IMR-90 (cell line): ENCODE measurements at regions not wholly inside any gene's neighbourhood (a gene's known extent, or its start where the extent isn't known, plus 50 kb on each side); places are given as distances from the start of the nearest gene placed in this dataset.

Experiments
- ATAC-seq: fragments of 200-7000 bp; cut with Tn5 transposase; 2 replicates; pipeline ENCODE4 v1.9.1; 2020; ENCODE audit warnings: low read depth, mild to moderate bottlenecking, moderate library complexity
- BruUV-seq: library from RNA; stranded (reverse); fragments of 400-500 nt; replicated peaks from 2 replicates; lab custom pipeline; 2021; lab: Mats Ljungman, UMichigan
- CTCF ChIA-PET: fragments of 300-600 bp; formaldehyde crosslinking; extraction: SDS; loops from one replicate; lab custom pipeline; 2021; ENCODE audit warnings: antibody characterized with exemption; lab: Yijun Ruan, JAX
- POLR2A ChIA-PET: fragments of 300-600 bp; sonication (Branson Sonifier 250); formaldehyde crosslinking; loops from one replicate; lab custom pipeline; 2022; ENCODE audit warnings: antibody characterized with exemption; ENCODE audit not compliant: unreplicated experiment; lab: Charles Lee
- DNase-seq: peaks from one replicate; pipeline ENCODE4 v3.0.0; 2013
- H2AFZ ChIP-seq: replicated peaks from 2 replicates; pipeline ENCODE3; 2013; ENCODE audit warnings: low read length, mild to moderate bottlenecking; ENCODE audit not compliant: poor library complexity
- H2AK5ac ChIP-seq: 2 replicates; pipeline ENCODE4 v1.6.1; 2013; ENCODE audit warnings: low read depth, low read length, inconsistent platforms
- H2AK9ac ChIP-seq: replicated peaks from 2 replicates; pipeline ENCODE3; 2013; ENCODE audit warnings: mild to moderate bottlenecking, low read depth, low read length, moderate library complexity; ENCODE audit not compliant: poor library complexity
- H2BK120ac ChIP-seq: 2 replicates; pipeline ENCODE4 v1.6.1; 2013; ENCODE audit warnings: low read depth, low read length, inconsistent platforms
- H2BK15ac ChIP-seq: 3 replicates; pipeline ENCODE4 v1.6.1; 2013; ENCODE audit warnings: low read depth, low read length, inconsistent platforms
- H2BK20ac ChIP-seq: 2 replicates; pipeline ENCODE4 v1.6.1; 2013; ENCODE audit warnings: low read depth, mild to moderate bottlenecking, inconsistent platforms, low read length, moderate library complexity
- H2BK5ac ChIP-seq: 2 replicates; pipeline ENCODE4 v1.6.1; 2013; ENCODE audit warnings: mild to moderate bottlenecking, low read depth, low read length, inconsistent platforms; ENCODE audit not compliant: poor library complexity, severe bottlenecking
- H3K14ac ChIP-seq: replicated peaks from 2 replicates; pipeline ENCODE4 v1.6.1; 2013; ENCODE audit warnings: low read depth, low read length, inconsistent platforms
- H3K18ac ChIP-seq: 2 replicates; pipeline ENCODE4 v1.6.1; 2013; ENCODE audit warnings: low read depth, low read length, control low read depth
- H3K23ac ChIP-seq: 2 replicates; pipeline ENCODE4 v1.6.1; 2013; ENCODE audit warnings: low read depth, low read length, inconsistent platforms
- H3K27ac ChIP-seq: 2 replicates; pipeline ENCODE4 v1.5.1; 2013; ENCODE audit warnings: mild to moderate bottlenecking, control low read depth, low read length; ENCODE audit not compliant: insufficient read depth
- H3K27me3 ChIP-seq: 2 replicates; pipeline ENCODE4 v1.6.1; 2013; ENCODE audit warnings: low read length; ENCODE audit not compliant: control insufficient read depth, insufficient read depth
- H3K36me3 ChIP-seq: 2 replicates; pipeline ENCODE4 v1.6.1; 2013; ENCODE audit warnings: low read length, mixed read lengths; ENCODE audit not compliant: control insufficient read depth, insufficient read depth
- H3K4ac ChIP-seq: 2 replicates; pipeline ENCODE4 v1.6.1; 2013; ENCODE audit warnings: low read depth, low read length, inconsistent platforms
- H3K4me1 ChIP-seq: 2 replicates; pipeline ENCODE4 v1.6.1; 2013; ENCODE audit warnings: low read length, mixed read lengths; ENCODE audit not compliant: control insufficient read depth, insufficient read depth
- H3K4me2 ChIP-seq: 2 replicates; pipeline ENCODE4 v1.6.1; 2013; ENCODE audit warnings: low read depth, mild to moderate bottlenecking, control low read depth, low read length, moderate library complexity
- H3K4me3 ChIP-seq: 2 replicates; pipeline ENCODE4 v1.5.1; 2013; ENCODE audit warnings: low read depth, mild to moderate bottlenecking, control low read depth, low read length, moderate library complexity; ENCODE audit not compliant: insufficient read depth
- H3K56ac ChIP-seq: 2 replicates; pipeline ENCODE4 v1.6.1; 2013; ENCODE audit warnings: low read length, inconsistent platforms; ENCODE audit not compliant: insufficient read depth; ENCODE audit errors: extremely low read depth
- H3K79me1 ChIP-seq, 2 experiments: 2 replicates each; pipeline ENCODE4 v1.6.1; 2013; ENCODE audit warnings: low read length in 2 of 2, inconsistent platforms in 1 of 2, low read depth in 1 of 2
- H3K9ac ChIP-seq: 2 replicates; pipeline ENCODE4 v1.6.1; 2013; ENCODE audit warnings: low read depth, low read length, control low read depth
- H3K9me1 ChIP-seq: 2 replicates; pipeline ENCODE4 v1.6.1; 2013; ENCODE audit warnings: low read length, inconsistent platforms; ENCODE audit not compliant: insufficient read depth
- H3K9me3 ChIP-seq: 2 replicates; pipeline ENCODE4 v1.6.1; 2013; ENCODE audit warnings: low read length; ENCODE audit not compliant: control insufficient read depth, insufficient read depth
- H4K20me1 ChIP-seq: 2 replicates; pipeline ENCODE4 v1.6.1; 2013; ENCODE audit warnings: low read length, inconsistent platforms; ENCODE audit not compliant: insufficient read depth
- H4K5ac ChIP-seq: 2 replicates; pipeline ENCODE4 v1.6.1; 2013; ENCODE audit warnings: mild to moderate bottlenecking, low read depth, low read length, control low read depth
- H4K8ac ChIP-seq, 2 experiments: 2 replicates each; pipeline ENCODE4 v1.6.1; 2013; ENCODE audit warnings: low read depth in 2 of 2, low read length in 2 of 2, control low read depth in 1 of 2, inconsistent platforms in 1 of 2
- H4K91ac ChIP-seq: 2 replicates; pipeline ENCODE4 v1.6.1; 2013; ENCODE audit warnings: low read depth, low read length, inconsistent platforms; ENCODE audit not compliant: insufficient read depth
- BHLHE40 ChIP-seq: fragments of 150-350 bp; IDR thresholded peaks from 2 replicates; pipeline ENCODE4 v1.6.1; 2016; ENCODE audit warnings: mild to moderate bottlenecking, low read depth, low read length
- CEBPB ChIP-seq: IDR thresholded peaks from 2 replicates; pipeline ENCODE4 v1.6.1; 2012; ENCODE audit warnings: low read depth, low read length, improper control_type of control experiment
- CHD1 ChIP-seq: IDR thresholded peaks from 2 replicates; pipeline ENCODE4 v1.6.1; 2012; ENCODE audit warnings: low read depth, low read length, improper control_type of control experiment
- CTCF ChIP-seq: conservative IDR thresholded peaks from 2 replicates; pipeline ENCODE4 v1.5.1; 2012; ENCODE audit warnings: mild to moderate bottlenecking, low read depth, low read length, improper control_type of control experiment
- ELK1 ChIP-seq: fragments of 150-350 bp; IDR thresholded peaks from 2 replicates; pipeline ENCODE4 v1.6.1; 2016; ENCODE audit warnings: low read depth, mild to moderate bottlenecking, low read length, moderate library complexity, borderline replicate concordance
- FOS ChIP-seq: fragments of 150-350 bp; IDR thresholded peaks from 2 replicates; pipeline ENCODE4 v1.6.1; 2016; ENCODE audit warnings: low read depth, low read length
- MAFK ChIP-seq: IDR thresholded peaks from 2 replicates; pipeline ENCODE4 v1.6.1; 2012; ENCODE audit warnings: low read depth, low read length, improper control_type of control experiment
- MAZ ChIP-seq: IDR thresholded peaks from 2 replicates; pipeline ENCODE4 v1.6.1; 2012; ENCODE audit warnings: low read depth, mild to moderate bottlenecking, low read length, improper control_type of control experiment, moderate library complexity, borderline replicate concordance
- MXI1 ChIP-seq: IDR thresholded peaks from 2 replicates; pipeline ENCODE4 v1.6.1; 2012; ENCODE audit warnings: low read depth, mild to moderate bottlenecking, low read length, moderate library complexity, borderline replicate concordance
- NFE2L2 ChIP-seq: fragments of 150-350 bp; IDR thresholded peaks from 2 replicates; pipeline ENCODE4 v1.6.1; 2016; ENCODE audit warnings: low read depth, mild to moderate bottlenecking, low read length
- POLR2A ChIP-seq: IDR thresholded peaks from 2 replicates; pipeline ENCODE4 v1.6.1; 2012; ENCODE audit warnings: mild to moderate bottlenecking, low read depth, low read length
- RAD21 ChIP-seq: IDR thresholded peaks from 2 replicates; pipeline ENCODE4 v1.6.1; 2012; ENCODE audit warnings: low read length, improper control_type of control experiment
- RCOR1 ChIP-seq: IDR thresholded peaks from 2 replicates; pipeline ENCODE4 v1.6.1; 2012; ENCODE audit warnings: mild to moderate bottlenecking, low read length, improper control_type of control experiment; ENCODE audit not compliant: insufficient replicate concordance
- RFX5 ChIP-seq: IDR thresholded peaks from 2 replicates; pipeline ENCODE4 v1.8.0; 2012; ENCODE audit warnings: low read depth, mild to moderate bottlenecking, low read length, moderate library complexity
- SMC3 ChIP-seq: fragments of 150-350 bp; IDR thresholded peaks from 2 replicates; pipeline ENCODE4 v1.6.1; 2016; ENCODE audit warnings: low read depth, mild to moderate bottlenecking, antibody characterized with exemption, low read length, moderate library complexity
- USF2 ChIP-seq: fragments of 150-350 bp; IDR thresholded peaks from 2 replicates; pipeline ENCODE4 v1.6.1; 2017; ENCODE audit warnings: mild to moderate bottlenecking, antibody characterized with exemption, low read length, low read depth
- WGBS, 2 experiments: methylation state at CpG; one replicate each; pipeline versions ENCODE4 v1.1.5 to v1.1.7; 2013; ENCODE audit warnings: missing lambda C conversion rate in 2 of 2; ENCODE audit not compliant: insufficient read length in 1 of 2; ENCODE audit errors: extremely low coverage in 2 of 2; 5-methylcytosine and 5-hydroxymethylcytosine counted together
- dilution Hi-C: fragments of 300-500 bp; cut with HindIII; formaldehyde crosslinking; loops from one replicate; pipeline ENCODE4 v1.14.3; 2018; ENCODE audit warnings: low sequenced_read_pairs; ENCODE audit not compliant: unreplicated experiment
- in situ Hi-C: fragments of 300-500 bp; cut with MboI; formaldehyde crosslinking; loops from 3 replicates; pipeline ENCODE4 v1.14.3; 2019; ENCODE audit warnings: low sequenced_read_pairs, inconsistent platforms, mixed read lengths
- intact Hi-C: fragments of 100-400 bp; cut with micrococcal nuclease; formaldehyde crosslinking; loops from 2 replicates; pipeline ENCODE4 v1.10.0; 2022

- H2BK5ac ChIP-seq: no peak overlapping the region
- no peak overlapping the region for H3K4me3 ChIP-seq
- CTCF ChIA-PET: no interaction called here
- intact Hi-C loops: no loop called here
- no peak overlapping the region for H2AFZ ChIP-seq
- H4K20me1 ChIP-seq: no peaks in the 10 kb centered on the region
- dilution Hi-C loops: no loop called here
- TF ChIP-seq CEBPB (no peak), RAD21 (no peak), CTCF (no peak), USF2 (no peak), CHD1 (no peak), ELK1 (no peak), RCOR1 (no peak), FOS (no peak), MAZ (no peak), NFE2L2 (no peak), SMC3 (no peak), MXI1 (no peak), POLR2A (no peak), RFX5 (no peak), MAFK (no peak), BHLHE40 (no peak)
- peak; percentile 58 for DNase-seq
- H3K4ac ChIP-seq: peak overlapping the region; percentile 74; the same call in 1 of the 2 replicates
- H3K9me1 ChIP-seq: no peaks in the 10 kb centered on the region
- no peak overlapping the region for H3K4me2 ChIP-seq
- H2AK9ac ChIP-seq: peak overlapping the region; percentile 77
- no peak overlapping the region for H3K56ac ChIP-seq
- peak overlapping the region in 1 of 2 experiments; percentile 41; a peak in 1 of 4 replicates for H4K8ac ChIP-seq
- H4K5ac ChIP-seq: peak overlapping the region; percentile 17; the same call in 1 of the 2 replicates
- in situ Hi-C loops: no loop called here
- no peak overlapping the region for H4K91ac ChIP-seq
- peak overlapping the region; percentile 90 for H2AK5ac ChIP-seq
- peak overlapping the region; percentile 11; the same call in 1 of the 3 replicates for H2BK15ac ChIP-seq
- ATAC-seq: peak; percentile 56
- no TSS peak for BruUV-seq
- no peaks in the 10 kb centered on the region; the same call in none of the 2 replicates for H3K9me3 ChIP-seq
- H3K36me3 ChIP-seq: no peaks in the 10 kb centered on the region
- H3K4me1 ChIP-seq: peaks cover 3% of the 10 kb centered on the region
- WGBS, 2 experiments: 78 to 100% methylated on average over 1 to 3 of the region's 4 CpGs
- H3K27me3 ChIP-seq: no peaks in the 10 kb centered on the region
- no peak overlapping the region for H3K27ac ChIP-seq
- no peak overlapping the region for H3K23ac ChIP-seq
- POLR2A ChIA-PET: no interaction called here
- peak overlapping the region; percentile 88 for H2BK120ac ChIP-seq
- H3K18ac ChIP-seq: peak overlapping the region; percentile 76; the same call in 1 of the 2 replicates
- H3K14ac ChIP-seq: peak overlapping the region; percentile 76
- H3K79me1 ChIP-seq: no peaks in the 10 kb centered on the region
- no peak overlapping the region for H3K9ac ChIP-seq
- peak overlapping the region; percentile 95 for H2BK20ac ChIP-seq
These were observed 348.7 kb downstream of the CD83 start for GRCh38 chr6:14466278-14466677.
